Uterus (tissue), 2 donors: ENCODE measurements at regions not wholly inside any gene's neighbourhood (a gene's known extent, or its start where the extent isn't known, plus 50 kb on each side); places are given as distances from the start of the nearest gene placed in this dataset.

Experiments
- CTCF ChIP-seq, 4 experiments: fragments of 200-600 bp in 2 of 4; fragments of 450-650 bp in 2 of 4; sonication (generic) in 2 of 4; IDR thresholded peaks; one replicate each; pipeline ENCODE4 v1.5.1; 2016 to 2019; ENCODE audit warnings: antibody characterized with exemption in 4 of 4, mild to moderate bottlenecking in 2 of 4, moderate library complexity in 1 of 4
- POLR2A ChIP-seq, 2 donors: fragments of 450-650 bp; IDR thresholded peaks; one replicate each; pipeline ENCODE4 v1.6.1; 2016; ENCODE audit warnings: antibody characterized with exemption in 2 of 2, mild to moderate bottlenecking in 1 of 2, moderate library complexity in 1 of 2

GRCh38 chr4:119690871-119691270 is 62.3 kb upstream of the PDE5A start:
- TF ChIP-seq CTCF (IDR thresholded peaks at IDR 0.05) (no peak), POLR2A (IDR thresholded peaks at IDR 0.05) (no peak)
